Head of caudate nucleus (tissue), 42 donors: ENCODE measurements at regions not wholly inside any gene's neighbourhood (a gene's known extent, or its start where the extent isn't known, plus 50 kb on each side); places are given as distances from the start of the nearest gene placed in this dataset.
"Not testable (repeated sequence)": the region's sequence is repeated elsewhere in the genome, so short reads cannot be mapped to it uniquely, and the experiment has no call there.

ENCODE experiments used
- DNase-seq, 42 donors: peaks; one replicate each; pipeline versions ENCODE4 v3.0.0 to v3.0.0-alpha.2; 2020 to 2021; ENCODE audit warnings: mixed read lengths in 7 of 42
- intact Hi-C: fragments of 100-400 bp; cut with DNase I; formaldehyde crosslinking; loops from one replicate; pipeline ENCODE4 v1.15.0; 2022

DNA sequence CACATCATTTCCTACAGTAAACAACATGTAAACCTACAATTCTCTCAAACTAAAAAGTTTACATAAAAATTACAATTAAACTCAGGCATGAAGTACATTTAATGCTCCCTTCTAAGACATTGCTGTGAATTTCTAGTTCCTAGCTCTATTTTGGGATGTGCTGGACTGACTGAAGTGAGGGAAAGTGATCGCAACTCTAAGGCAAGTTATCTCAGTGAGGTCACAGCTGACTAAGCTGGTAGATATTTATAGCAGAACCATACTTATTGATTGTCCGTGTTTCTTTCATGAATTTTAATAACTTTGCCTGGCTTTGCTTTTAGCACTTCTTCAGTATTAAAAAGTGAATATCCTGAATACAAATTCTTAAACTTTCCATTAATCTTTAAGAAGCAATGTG lies 570.4 kb upstream of the GALNTL6 start:
- no peak for DNase-seq
- intact Hi-C loops: no loop called here

GRCh38 chr4:171239196-171239595 lies 574.0 kb upstream of the GALNTL6 start:
- no peak for DNase-seq
- intact Hi-C loops: no loop called here

DNA sequence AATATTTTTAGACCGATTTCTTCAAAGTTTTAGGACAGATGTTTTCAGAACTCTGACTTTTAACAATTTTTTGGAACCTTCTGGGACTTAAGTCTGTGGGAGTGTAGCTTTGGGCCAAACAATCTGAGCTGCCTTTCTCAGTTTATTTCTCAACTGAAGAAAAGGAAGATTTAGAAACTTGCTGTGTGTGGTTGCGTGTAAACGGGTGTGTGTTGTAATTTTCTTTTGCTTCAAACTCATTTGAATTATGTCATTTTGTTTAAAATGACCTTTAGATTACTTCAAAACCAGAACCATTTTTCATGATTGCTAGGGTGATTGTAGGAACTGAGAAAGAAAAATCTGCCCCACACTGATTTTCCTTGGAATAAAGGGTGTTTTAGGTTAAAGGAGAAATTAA lies 577.7 kb upstream of the GALNTL6 start:
- intact Hi-C loops: no loop called here
- DNase-seq: no peak

DNA sequence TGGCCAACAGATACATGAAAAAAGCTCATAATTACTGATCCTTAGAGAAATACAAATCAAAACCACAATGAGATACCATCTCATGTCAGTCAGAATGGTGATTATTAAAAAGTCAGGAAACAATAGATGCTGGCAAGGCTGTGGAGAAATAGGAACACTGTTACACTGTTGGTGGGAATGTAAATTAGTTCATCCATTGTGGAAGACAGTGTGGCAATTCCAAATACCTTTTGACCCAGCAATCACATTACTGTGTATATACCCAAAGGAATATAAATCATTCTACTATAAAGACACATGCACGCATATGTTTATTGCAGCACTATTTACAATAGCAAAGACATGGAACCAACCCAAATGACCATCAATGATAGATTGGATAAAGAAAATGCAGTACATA lies 583.9 kb upstream of the GALNTL6 start:
- intact Hi-C loops, DNase-seq: not testable (repeated sequence)

DNA sequence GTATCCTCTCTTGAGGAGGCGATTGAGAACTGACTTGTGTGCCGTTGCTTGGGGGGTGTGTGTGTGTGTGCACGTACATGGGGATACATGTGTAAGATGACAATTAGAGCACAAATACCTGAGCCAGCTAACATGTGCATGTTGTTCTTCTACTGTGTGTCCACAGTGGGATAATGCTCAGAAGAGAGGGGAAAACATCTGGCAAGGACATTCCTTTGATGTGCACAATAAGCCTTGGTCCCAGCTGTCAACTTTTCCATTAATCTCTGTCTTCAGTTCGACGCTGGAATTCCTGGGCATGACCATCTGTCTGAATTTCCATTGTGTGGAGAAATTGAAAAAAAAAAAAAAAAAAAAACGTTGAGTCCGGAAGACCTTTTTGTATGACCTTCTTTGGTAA lies 592.0 kb upstream of the GALNTL6 start:
- intact Hi-C loops: no loop called here
- no peak for DNase-seq

- DNase-seq: peak in 3 of 42 donors; percentile 6 to 11 (median 8)
- intact Hi-C loops: no loop called here
These were observed 609.8 kb upstream of the GALNTL6 start for GRCh38 chr4:171203425-171203824.

DNA sequence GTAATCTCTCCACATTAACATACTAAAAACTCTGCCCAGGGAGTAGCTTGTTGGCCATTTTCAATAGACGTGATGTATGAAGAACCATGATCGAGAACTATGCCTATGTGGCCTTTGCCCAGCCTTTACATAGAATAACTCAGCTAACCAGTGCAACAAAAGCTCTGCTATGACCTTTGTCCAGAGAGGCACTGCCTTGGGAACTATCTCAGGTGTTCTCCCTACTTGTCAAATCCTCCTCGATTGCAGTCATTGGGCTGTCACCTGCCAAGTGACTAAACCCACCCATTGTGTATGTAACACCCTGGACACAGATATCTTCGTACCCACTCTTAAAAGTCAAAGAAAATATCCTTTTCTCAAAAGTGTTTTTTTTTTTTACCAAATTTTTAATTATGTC lies 610.3 kb upstream of the GALNTL6 start:
- no peak for DNase-seq
- intact Hi-C loops: no loop called here

- intact Hi-C loops: no loop called here
- DNase-seq: no peak
These were observed 626.5 kb upstream of the GALNTL6 start for GRCh38 chr4:171186700-171187099.

- intact Hi-C loops: no loop called here
These were observed 632.1 kb upstream of the GALNTL6 start for GRCh38 chr4:171181090-171181489.

GRCh38 chr4:171170671-171171070 lies 642.5 kb upstream of the GALNTL6 start:
- intact Hi-C loops: no loop called here
- no peak for DNase-seq

More at GRCh38 chr4:171181090-171181489, 632.1 kb upstream of the GALNTL6 start:
- no peak for DNase-seq

GRCh38 chr4:171169396-171169795 lies 643.8 kb upstream of the GALNTL6 start:
- intact Hi-C loops: no loop called here

DNA sequence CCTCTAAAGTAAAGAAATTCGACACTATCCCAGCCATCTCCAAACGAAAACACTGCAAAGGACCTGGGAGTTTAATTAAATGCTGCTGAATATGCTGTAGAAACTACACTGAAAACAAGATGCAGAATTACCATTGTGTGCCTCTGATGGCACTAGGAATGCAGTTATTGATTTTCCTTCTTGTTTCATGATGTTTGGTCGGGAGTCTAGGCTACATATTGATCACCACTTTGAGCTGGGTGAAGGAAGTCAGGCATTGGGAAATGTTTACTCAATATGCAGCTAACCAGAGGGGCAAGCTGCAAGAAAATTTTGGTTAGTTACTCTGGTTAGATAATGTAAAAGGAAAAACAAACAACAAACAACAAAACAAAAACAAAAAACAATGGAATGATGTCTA lies 650.7 kb upstream of the GALNTL6 start:
- intact Hi-C loops: no loop called here
- no peak for DNase-seq

More at GRCh38 chr4:171169396-171169795, 643.8 kb upstream of the GALNTL6 start:
- no peak for DNase-seq

GRCh38 chr4:171157462-171158082 lies 655.6 kb upstream of the GALNTL6 start:
- intact Hi-C loops: no loop called here
- no peak for DNase-seq

DNA sequence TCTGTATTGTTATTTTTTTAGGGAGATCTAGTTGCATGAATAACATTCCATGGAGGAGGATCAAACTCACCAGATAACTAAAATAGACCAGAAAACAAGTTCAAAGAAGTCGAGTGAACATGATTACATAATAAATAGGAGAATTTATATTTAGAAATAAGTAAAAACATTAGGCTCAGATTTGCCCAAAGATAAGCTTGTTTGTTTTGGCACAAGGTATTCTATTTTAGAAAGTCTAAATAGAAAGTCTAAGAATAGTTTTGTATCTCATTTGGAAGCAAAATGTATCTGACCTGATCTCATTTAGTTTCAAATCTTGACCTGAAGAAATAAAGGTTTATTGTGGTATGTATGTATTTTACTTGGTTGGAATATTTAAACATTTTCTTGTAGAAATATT lies 670.6 kb upstream of the GALNTL6 start:
- intact Hi-C loops: no loop called here
- DNase-seq: no peak

DNA sequence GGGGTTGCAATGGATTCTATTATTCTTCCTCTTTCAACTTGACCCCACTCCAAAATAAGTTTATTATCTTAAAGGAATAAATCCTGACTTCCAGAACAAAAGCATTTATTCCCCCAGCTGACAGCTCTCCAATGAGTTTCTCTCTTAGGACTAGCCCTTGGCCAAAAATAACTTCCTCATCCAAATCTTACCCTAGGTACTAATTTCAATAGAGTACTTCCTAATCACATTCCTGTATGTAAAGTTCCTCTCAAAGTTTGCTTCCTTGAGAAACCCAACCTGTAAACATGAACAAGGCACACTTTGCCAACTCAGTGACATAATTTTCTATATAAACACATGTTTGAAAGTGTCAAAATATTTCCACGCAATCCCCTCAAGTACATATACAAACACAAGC lies 671.2 kb upstream of the GALNTL6 start:
- intact Hi-C loops: no loop called here
- DNase-seq: no peak

DNA sequence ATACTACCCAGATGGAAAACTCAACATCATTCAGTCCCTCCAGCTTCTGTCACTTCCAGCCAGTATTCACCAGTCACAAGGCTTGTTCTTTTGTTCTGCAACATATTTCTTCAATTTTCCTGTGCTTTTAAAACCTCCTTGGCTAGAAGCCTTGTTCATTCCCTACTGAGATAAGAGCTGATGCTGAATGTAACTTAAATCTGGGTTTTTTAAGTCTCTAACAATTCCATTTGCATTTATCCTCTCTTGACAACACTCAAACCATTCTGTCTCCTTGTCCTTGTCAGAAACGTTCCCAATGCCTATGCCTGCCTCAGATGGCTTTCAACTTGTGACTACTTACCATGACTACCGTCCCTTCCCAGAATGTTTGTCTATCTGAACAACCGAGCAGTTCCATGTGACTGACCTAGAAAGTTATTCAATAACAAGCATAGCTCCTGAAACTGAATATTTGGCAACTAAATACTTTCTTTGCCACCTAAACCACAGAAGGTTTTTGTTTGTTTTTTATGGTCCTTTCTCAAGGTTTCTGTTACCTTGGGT lies 682.9 kb upstream of the GALNTL6 start:
- intact Hi-C loops: no loop called here
- no peak for DNase-seq

DNA sequence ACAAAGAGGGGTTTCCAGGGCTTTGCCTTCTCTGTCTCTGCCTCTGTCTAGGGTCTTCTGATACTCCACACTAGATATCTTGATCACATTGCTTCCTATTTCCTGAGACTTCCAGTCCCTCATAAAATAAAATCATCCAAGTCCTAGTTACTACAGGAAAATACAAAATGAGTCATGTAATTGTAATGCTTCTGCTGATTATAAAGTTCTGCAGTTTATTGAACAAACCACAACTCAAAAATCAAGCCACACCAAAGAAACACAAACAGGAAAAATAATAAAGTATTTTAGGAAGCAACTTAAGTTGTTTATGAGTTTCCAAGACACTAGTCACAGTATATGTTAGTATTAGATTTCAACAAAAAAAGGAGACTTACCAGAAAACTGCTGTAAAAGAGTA lies 695.1 kb upstream of the GALNTL6 start:
- intact Hi-C loops: no loop called here
- DNase-seq: no peak

DNA sequence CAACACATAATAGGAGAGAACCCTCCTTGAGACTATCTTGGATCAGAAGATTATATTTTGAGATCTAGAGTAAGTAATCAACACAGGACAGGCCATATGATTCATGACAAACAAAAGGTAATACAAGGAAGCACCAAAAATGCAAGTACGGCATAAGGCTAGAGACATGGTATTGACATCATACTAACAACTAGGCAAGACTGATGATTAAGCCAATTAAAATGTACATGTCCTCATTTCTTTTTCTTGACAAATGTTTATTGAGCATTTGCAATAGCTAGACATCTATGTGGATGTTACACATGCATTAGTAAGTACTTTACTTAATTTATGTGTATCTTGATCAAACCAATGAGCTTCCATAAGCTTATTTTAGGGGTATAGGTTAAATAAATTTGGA lies 695.7 kb upstream of the GALNTL6 start:
- no peak for DNase-seq
- intact Hi-C loops: no loop called here

- no peak for DNase-seq
- intact Hi-C loops: no loop called here
These were observed 711.4 kb upstream of the GALNTL6 start for GRCh38 chr4:171101845-171102244.

DNA sequence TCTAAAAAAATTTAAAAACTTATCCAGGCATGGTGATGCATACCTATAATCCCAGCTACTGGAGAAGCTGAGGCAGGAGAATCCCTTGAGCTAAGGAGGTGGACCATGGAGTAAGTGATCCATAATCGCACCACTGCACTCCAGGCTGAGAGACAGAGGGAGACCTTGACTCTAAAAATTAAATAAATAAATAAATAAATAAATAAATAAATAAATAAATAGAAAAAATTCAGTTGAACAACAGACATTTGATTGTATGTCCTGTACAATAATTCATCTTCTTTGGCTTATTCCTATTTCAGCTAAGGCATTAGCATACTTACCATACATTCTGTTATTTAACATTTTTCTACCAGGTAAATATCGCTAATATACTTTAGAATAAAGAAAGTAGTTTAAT lies 726.1 kb upstream of the GALNTL6 start:
- DNase-seq: no peak
- intact Hi-C loops: no loop called here

DNA sequence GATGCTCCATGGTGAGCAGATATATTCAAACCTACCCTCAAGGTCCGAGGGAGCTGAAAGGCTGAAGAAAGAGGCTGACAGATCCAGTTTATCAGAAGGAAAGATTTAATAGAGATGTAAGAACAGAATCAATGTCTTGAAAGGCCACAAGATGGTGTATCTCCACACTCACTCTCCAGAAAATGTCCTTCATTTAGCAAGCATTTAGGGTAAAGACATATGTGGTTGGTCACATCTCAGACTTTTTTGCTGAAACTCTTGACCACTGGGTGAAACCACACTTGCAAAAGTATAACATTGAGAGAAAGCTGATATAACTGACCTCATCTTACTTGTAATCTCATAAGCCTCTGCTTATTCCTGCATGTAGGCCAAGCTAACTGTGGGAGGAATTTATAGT lies 745.8 kb upstream of the GALNTL6 start:
- DNase-seq: no peak
- intact Hi-C loops: no loop called here

DNA sequence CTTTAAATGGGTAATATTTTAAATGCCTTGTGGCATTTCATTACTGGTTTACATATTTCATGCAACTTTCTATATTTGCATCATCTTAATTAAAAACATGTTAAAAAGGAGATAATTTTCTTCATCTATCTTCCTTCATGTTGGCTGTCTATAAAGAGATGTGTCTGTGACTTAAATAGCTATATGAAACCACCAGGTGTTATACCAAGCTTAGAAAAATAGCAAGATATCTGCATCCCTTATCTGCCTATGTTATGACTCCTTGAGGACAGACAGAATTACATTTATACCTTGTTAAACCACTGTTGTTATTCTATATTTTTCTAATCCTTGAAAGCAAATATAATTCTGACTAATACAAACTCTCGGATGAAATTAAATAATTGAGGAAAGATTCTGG lies 763.8 kb upstream of the GALNTL6 start:
- DNase-seq: no peak
- intact Hi-C loops: no loop called here
